Stimulated activated CD4-positive, alpha-beta T cell treated with anti-CD3 and anti-CD28 coated beads, Interleukin-4, amount 100 ng/mL, for 24 hours (primary cell): ENCODE measurements at regions not wholly inside any gene's neighbourhood (a gene's known extent, or its start where the extent isn't known, plus 50 kb on each side); places are given as distances from the start of the nearest gene placed in this dataset.

ENCODE experiments used
- DNase-seq: peaks from one replicate; pipeline ENCODE4 v3.0.0-alpha.2; 2020

- DNase-seq, result no peak
Observed at GRCh38 chr20:24718277-24718676, 230.8 kb upstream of the CST7 start.

DNA sequence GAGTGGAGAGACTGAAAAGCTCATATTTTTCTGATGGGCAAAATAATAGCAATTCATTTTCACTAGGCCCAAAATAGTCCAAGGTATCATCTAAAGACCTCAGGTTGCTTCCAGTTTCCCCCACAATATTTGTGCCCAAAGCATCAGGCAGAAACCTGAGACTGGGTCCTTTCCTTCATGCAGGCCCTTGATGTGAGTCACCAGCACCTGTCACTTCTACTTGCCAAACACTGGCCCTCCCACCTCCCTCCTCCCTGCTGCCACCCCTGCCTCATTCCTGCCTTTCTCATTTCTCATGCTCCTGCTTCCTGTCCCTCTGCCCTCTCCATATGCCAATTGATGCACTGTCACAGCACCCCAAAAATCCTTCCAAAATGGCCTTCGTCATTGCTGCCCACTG, 230.4 kb upstream of the CST7 start:
- no peak for DNase-seq

GRCh38 chr20:24720957-24721356, 228.1 kb upstream of the CST7 start:
- no peak for DNase-seq

- DNase-seq, result no peak
Observed at GRCh38 chr20:24721891-24722568, 227.0 kb upstream of the CST7 start.

- no peak for DNase-seq
Observed at GRCh38 chr20:24722586-24722985, 226.5 kb upstream of the CST7 start.

- no peak for DNase-seq
Observed at GRCh38 chr20:24723186-24723585, 225.9 kb upstream of the CST7 start.

DNA sequence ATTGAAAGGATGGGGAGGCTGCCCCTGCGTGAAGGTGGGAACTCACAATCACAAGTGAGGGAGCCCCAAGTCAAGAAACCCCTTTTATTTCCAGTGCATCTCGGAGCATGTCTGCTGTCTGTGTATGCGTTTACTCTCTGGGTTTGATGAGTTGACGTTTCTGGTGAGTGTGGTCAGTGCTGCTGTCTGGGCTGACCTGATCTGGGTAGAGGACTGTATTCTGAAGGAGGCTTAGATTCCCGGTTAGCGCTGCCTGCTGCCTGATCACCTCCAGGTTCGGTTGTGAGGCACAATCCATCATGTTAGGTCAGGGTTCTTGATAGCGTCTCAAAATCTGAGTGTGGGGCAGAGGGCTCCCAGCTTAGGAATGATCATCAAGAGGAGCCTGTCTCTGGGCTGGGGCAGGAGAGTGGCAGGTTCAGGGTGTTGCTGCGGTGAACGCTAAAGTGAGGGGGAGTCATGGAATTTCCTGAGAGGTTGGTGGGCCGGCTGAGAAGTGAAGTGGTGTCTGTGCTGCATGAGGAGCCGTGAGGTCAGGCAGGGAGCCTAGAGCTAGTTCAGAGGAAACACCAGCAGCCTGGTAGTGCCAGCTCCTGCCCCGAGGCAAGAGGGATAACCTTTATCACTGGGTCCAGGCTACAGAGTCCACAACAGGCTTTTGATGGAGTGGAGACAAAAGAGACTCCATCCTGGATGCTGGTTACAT, 225.3 kb upstream of the CST7 start:
- DNase-seq, result no peak

DNA sequence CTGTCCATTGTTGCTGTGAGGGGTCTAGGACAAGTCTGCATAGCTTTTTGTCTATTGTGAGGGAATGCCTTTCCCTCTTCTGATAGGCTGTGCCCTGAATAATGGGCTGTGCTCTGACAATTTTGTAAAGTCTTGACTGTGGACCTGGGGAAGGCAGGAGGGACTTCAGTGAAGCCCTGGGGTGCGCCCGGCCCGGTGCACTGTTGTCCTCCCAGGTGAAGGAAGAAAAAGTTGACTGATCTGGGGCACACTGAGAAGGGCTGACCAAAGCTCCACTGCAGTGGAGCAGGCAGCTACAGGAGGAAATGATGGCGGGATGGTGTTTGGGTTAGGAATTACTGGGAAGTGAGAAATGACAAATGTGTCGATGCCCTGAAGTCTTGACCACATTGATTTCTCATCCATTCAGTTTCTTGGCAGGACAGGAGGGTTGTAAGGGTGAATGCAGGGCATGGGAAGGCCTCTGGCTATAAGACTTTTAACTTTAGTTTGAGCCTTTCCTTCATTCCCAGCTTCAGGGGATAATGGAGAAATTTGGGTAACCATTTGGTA, 224.0 kb upstream of the CST7 start:
- no peak for DNase-seq

- no peak for DNase-seq
Observed at GRCh38 chr20:24727795-24728194, 221.3 kb upstream of the CST7 start.

GRCh38 chr20:24729896-24730605, 219.0 kb upstream of the CST7 start:
- DNase-seq, result no peak

GRCh38 chr20:24730750-24731149, 218.3 kb upstream of the CST7 start:
- DNase-seq, result no peak

GRCh38 chr20:24731312-24731711, 217.8 kb upstream of the CST7 start:
- no peak for DNase-seq

DNA sequence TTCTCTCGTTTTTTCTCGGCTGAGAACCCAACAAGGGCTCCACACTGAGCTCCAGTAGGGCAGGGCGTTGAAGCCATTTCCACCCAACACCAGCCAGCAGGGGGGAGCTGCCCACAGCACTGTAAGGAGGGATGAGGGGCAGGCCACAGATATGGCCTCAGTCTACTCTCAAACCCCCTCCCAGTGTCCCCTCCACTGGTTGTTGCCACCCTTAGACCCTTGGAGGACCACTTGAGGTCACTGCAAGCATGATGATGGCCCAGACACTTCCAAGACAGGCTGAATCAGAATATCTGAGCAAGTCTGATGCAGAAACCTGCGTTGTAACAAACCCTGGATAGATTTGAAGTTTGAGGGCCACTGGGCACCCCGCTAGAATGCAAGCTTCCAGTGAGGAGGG, 217.0 kb upstream of the CST7 start:
- no peak for DNase-seq

- no peak for DNase-seq
Observed at GRCh38 chr20:24732599-24732998, 216.5 kb upstream of the CST7 start.

- DNase-seq, result no peak
Observed at GRCh38 chr20:24733416-24733815, 215.7 kb upstream of the CST7 start.

DNA sequence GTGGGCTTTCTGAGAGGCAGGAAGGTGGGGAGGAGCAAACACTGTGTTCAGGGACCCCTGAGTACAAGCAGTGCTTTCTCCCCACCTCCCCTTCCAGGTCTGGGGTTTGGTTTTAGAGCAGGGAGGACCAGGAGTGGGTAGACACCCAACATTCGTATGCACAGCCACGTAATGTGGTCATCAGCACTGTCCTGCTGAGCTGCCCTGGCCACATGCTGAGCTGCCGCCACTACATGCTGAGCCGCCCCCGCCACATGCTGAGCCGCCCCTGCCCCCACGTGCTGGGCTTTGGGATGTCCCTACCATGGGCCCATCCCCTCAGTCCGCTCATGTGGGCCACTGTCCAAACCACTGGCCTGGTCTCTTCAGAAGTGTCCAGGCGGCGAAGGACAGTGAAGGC, 214.9 kb upstream of the CST7 start:
- DNase-seq, result no peak

GRCh38 chr20:24735263-24735662, 213.8 kb upstream of the CST7 start:
- no peak for DNase-seq

- no peak for DNase-seq
Observed at GRCh38 chr20:24736131-24736843, 212.8 kb upstream of the CST7 start.

DNA sequence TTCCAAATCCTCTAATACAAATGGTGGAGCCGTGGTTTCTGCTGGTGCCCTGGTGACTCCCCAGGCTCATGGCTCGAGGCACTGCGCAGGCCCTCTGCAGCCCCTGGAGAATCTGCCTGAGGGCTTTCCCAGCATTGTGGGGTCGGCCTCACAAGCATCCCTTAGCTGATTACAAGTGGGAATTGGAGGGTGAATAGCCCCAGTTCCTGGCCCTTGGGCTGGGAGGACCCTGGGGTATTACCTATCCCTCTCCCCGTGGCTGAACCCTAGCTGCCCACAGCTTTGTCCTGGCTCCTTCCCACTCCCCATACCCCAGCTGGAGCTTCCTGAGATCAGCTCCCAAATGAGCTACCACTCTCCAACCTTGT, 212.2 kb upstream of the CST7 start:
- DNase-seq, result no peak

- no peak for DNase-seq
Observed at GRCh38 chr20:24737212-24737850, 211.7 kb upstream of the CST7 start.

- no peak for DNase-seq
Observed at GRCh38 chr20:24738058-24738775, 210.9 kb upstream of the CST7 start.
